SK-N-SH (cell line): ENCODE measurements at regions not wholly inside any gene's neighbourhood (a gene's known extent, or its start where the extent isn't known, plus 50 kb on each side); places are given as distances from the start of the nearest gene placed in this dataset.

Source experiments
- MXI1 ChIP-seq: IDR thresholded peaks from 2 replicates; pipeline ENCODE4 v1.6.1; 2012; ENCODE audit warnings: mild to moderate bottlenecking, low read depth, low read length, improper control_type of control experiment
- POLR2AphosphoS5 ChIP-seq: IDR thresholded peaks from 2 replicates; pipeline ENCODE4 v1.6.1; 2012; ENCODE audit warnings: low read depth, low read length
- RCOR1 ChIP-seq: fragments of 150-350 bp; IDR thresholded peaks from 2 replicates; pipeline ENCODE4 v1.6.1; 2017; ENCODE audit warnings: antibody characterized with exemption, low read length
- SIN3A ChIP-seq: IDR thresholded peaks from 2 replicates; pipeline ENCODE4 v1.6.1; 2012; ENCODE audit warnings: low read depth, mild to moderate bottlenecking, low read length, moderate library complexity, borderline replicate concordance
- TF ChIP-seq, protein P1 (sequence below): fragments of 200-600 bp; sonication (generic); IDR thresholded peaks from 2 replicates; pipeline ENCODE4 v1.6.1; 2017; ENCODE audit warnings: antibody characterized with exemption, mild to moderate bottlenecking, moderate library complexity
- TF ChIP-seq, protein P2 (sequence below): IDR thresholded peaks from 2 replicates; pipeline ENCODE4 v1.4.0; 2012; ENCODE audit warnings: low read depth, borderline replicate concordance

DNA sequence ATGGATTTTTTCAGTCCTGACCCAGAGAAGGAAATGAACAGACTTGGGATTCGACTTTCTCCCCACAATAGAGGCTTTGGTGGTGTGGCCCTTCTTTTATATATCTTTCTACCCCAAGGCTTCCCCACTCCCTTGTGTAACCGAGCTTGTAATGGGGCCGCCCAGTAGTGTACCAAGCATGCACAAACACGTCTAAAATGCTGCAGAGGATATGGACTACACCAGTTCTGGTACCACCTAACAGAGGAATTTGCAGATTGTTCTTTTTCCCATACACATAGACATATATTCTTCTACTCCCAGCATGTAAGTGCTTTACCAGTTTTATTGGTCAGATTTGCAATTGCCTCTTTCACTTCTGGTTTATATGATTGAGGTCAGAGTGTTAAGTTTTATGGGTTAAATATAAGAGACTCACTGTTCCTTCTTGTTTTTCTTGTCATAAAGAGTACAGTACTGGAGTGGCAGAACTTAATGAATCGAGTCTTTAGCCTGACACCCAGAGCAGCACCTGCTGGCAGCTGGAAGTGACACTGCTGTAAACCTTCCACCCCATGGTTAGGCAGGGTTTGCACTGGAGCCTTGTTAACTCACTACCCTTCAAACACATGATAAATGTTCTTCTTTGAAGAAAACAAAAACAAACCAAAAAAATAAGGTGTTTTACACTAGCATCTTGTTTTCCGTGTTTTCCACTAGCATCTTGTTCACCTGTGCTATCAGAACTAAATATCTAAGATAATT is 198.6 kb downstream of the PTPRC start:
- TF ChIP-seq SIN3A (no peak), RCOR1 (no peak), MXI1 (no peak), POLR2AphosphoS5 (no peak)
- TF ChIP-seq, protein P1, sequence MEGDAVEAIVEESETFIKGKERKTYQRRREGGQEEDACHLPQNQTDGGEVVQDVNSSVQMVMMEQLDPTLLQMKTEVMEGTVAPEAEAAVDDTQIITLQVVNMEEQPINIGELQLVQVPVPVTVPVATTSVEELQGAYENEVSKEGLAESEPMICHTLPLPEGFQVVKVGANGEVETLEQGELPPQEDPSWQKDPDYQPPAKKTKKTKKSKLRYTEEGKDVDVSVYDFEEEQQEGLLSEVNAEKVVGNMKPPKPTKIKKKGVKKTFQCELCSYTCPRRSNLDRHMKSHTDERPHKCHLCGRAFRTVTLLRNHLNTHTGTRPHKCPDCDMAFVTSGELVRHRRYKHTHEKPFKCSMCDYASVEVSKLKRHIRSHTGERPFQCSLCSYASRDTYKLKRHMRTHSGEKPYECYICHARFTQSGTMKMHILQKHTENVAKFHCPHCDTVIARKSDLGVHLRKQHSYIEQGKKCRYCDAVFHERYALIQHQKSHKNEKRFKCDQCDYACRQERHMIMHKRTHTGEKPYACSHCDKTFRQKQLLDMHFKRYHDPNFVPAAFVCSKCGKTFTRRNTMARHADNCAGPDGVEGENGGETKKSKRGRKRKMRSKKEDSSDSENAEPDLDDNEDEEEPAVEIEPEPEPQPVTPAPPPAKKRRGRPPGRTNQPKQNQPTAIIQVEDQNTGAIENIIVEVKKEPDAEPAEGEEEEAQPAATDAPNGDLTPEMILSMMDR, result no peak
- TF ChIP-seq, protein P2, sequence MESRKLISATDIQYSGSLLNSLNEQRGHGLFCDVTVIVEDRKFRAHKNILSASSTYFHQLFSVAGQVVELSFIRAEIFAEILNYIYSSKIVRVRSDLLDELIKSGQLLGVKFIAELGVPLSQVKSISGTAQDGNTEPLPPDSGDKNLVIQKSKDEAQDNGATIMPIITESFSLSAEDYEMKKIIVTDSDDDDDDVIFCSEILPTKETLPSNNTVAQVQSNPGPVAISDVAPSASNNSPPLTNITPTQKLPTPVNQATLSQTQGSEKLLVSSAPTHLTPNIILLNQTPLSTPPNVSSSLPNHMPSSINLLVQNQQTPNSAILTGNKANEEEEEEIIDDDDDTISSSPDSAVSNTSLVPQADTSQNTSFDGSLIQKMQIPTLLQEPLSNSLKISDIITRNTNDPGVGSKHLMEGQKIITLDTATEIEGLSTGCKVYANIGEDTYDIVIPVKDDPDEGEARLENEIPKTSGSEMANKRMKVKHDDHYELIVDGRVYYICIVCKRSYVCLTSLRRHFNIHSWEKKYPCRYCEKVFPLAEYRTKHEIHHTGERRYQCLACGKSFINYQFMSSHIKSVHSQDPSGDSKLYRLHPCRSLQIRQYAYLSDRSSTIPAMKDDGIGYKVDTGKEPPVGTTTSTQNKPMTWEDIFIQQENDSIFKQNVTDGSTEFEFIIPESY, result no peak
